Sigmoid colon (tissue), 3 donors: ENCODE measurements at regions not wholly inside any gene's neighbourhood (a gene's known extent, or its start where the extent isn't known, plus 50 kb on each side); places are given as distances from the start of the nearest gene placed in this dataset.

Source experiments
- POLR2A ChIP-seq, 2 donors: fragments of 450-650 bp; IDR thresholded peaks; one replicate each; pipeline ENCODE4 v1.6.1; 2016; ENCODE audit warnings: antibody characterized with exemption in 2 of 2, mild to moderate bottlenecking in 2 of 2, moderate library complexity in 2 of 2
- TF ChIP-seq, protein P1 (sequence below), 4 experiments: fragments of 450-650 bp in 3 of 4; fragments of 200-600 bp in 1 of 4; IDR thresholded peaks; one replicate each; pipeline ENCODE4 v1.5.1; 2016 to 2019; ENCODE audit warnings: antibody characterized with exemption in 4 of 4, mild to moderate bottlenecking in 3 of 4, moderate library complexity in 2 of 4

DNA sequence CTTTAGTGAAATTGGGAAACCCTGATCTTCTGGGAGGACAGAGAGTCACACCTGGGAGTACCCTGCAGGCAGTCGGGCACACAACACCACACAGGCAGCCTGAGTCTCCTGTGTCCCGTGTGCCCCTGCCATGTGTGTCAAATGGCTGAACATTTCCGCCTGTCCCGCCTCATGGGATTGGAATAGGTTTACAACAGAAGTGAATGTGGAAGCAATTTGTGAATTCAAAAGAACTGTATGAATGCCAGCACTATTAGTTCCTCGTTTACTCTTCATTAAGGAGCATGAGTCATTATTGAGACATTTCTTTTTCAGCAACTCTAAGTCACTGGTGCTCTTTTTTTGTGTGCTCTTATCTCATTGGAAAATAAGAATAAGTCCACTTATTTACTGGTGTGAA lies 226.5 kb downstream of the PMP22 start:
- TF ChIP-seq, protein P1, sequence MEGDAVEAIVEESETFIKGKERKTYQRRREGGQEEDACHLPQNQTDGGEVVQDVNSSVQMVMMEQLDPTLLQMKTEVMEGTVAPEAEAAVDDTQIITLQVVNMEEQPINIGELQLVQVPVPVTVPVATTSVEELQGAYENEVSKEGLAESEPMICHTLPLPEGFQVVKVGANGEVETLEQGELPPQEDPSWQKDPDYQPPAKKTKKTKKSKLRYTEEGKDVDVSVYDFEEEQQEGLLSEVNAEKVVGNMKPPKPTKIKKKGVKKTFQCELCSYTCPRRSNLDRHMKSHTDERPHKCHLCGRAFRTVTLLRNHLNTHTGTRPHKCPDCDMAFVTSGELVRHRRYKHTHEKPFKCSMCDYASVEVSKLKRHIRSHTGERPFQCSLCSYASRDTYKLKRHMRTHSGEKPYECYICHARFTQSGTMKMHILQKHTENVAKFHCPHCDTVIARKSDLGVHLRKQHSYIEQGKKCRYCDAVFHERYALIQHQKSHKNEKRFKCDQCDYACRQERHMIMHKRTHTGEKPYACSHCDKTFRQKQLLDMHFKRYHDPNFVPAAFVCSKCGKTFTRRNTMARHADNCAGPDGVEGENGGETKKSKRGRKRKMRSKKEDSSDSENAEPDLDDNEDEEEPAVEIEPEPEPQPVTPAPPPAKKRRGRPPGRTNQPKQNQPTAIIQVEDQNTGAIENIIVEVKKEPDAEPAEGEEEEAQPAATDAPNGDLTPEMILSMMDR (IDR thresholded peaks at IDR 0.05) = no peak
- TF ChIP-seq POLR2A (IDR thresholded peaks at IDR 0.05) = no peak
